ENCODE measurements at regions not wholly inside any gene's neighbourhood (a gene's known extent, or its start where the extent isn't known, plus 50 kb on each side); places are given as distances from the start of the nearest gene placed in this dataset.

DNA sequence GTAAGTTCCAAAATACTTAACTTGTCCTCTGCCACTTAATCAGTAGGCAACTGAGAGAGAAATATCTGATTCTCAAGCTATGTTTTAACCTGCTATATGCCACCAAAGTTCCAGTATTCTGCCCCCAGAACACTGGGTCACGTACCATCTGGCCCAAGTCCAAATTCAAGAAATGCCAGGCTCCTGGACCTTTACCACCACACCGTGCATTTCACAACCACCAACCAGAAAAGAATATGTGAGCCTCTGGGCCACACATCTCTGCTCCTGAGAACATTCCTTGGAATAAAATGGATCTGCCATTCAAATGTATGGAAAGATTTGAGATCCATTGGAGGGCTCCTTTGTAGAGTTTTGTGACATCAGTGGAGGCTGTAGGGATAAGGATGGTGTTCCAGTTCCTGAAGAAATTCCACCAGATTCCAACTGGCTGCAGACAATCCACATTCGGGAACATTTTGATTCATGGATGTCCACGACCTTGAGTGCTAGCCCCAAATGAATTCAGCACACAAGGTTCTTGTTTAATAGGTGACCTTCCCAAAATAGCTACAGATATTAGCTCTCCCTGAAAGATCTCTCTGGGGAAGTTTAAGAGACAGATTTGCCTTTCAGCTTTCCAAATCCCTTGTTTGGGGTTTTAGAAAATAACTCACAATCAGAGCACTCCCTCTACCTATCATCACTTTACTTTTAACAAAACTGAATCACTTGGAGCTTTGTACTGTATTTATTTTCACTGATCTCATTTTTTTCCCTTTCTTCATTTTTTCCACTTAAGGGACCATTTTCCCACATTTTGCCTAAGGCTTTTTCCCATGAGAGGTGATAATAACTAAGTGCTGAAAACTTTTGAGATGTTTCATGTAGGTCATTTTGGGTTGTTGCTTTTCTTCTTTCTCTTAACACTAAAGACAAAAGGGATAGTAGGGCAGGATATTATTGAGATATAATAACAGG is 128.4 kb upstream of the ZC3H11B start:
- ATAC-seq (ENCODE audit: low read depth), result no peak
- H2BK20ac ChIP-seq (ENCODE audit: low read depth, low read length), result no peak overlapping the region
- dilution Hi-C loops (cut with HindIII; ENCODE audit: low sequenced_read_pairs, unreplicated experiment), result no loop called here
- H4K8ac ChIP-seq (ENCODE audit: low read depth in 2 of 2, low read length in 2 of 2), result no peak overlapping the region
- no peak overlapping the region for H3K4ac ChIP-seq (ENCODE audit: low read depth, low read length)
- H2BK5ac ChIP-seq (ENCODE audit: low read depth, low read length, poor library complexity, severe bottlenecking), result no peak overlapping the region
- H2AFZ ChIP-seq (replicated peaks; ENCODE audit: low read length, poor library complexity), result no peak overlapping the region
- no peaks in the 10 kb centered on the region for H3K9me1 ChIP-seq (ENCODE audit: insufficient read depth, low read length)
- H3K4me1 ChIP-seq (ENCODE audit: control insufficient read depth, insufficient read depth, low read length), result no peaks in the 10 kb centered on the region
- H3K4me2 ChIP-seq (ENCODE audit: low read depth, low read length), result no peak overlapping the region
- H3K18ac ChIP-seq (ENCODE audit: low read depth, low read length), result no peak overlapping the region
- no peaks in the 10 kb centered on the region for H4K20me1 ChIP-seq (ENCODE audit: insufficient read depth, low read length)
- H3K23ac ChIP-seq (ENCODE audit: low read depth, low read length), result no peak overlapping the region
- no peak overlapping the region for H2BK120ac ChIP-seq (ENCODE audit: low read depth, low read length)
- no CpG with 5 or more reads among the region's 4 CpGs for WGBS, 2 experiments (ENCODE audit: extremely low coverage in 2 of 2, insufficient read length in 1 of 2)
- intact Hi-C loops (cut with micrococcal nuclease), result no loop called here
- in situ Hi-C loops (cut with MboI; ENCODE audit: low sequenced_read_pairs), result no loop called here
- no peaks in the 10 kb centered on the region for H3K27me3 ChIP-seq (ENCODE audit: control insufficient read depth, insufficient read depth, low read length)
- H3K56ac ChIP-seq (ENCODE audit: extremely low read depth, insufficient read depth, low read length), result no peak overlapping the region
- no peak overlapping the region for H4K91ac ChIP-seq (ENCODE audit: insufficient read depth, low read depth, low read length)
- H3K4me3 ChIP-seq (ENCODE audit: insufficient read depth, low read depth, low read length), result no peak overlapping the region
- H2AK9ac ChIP-seq (replicated peaks; ENCODE audit: low read depth, low read length, poor library complexity), result no peak overlapping the region
- no peak for TF ChIP-seq RFX5 (IDR thresholded peaks at IDR 0.05; ENCODE audit: low read depth, low read length)
- no peak for TF ChIP-seq CEBPB (IDR thresholded peaks at IDR 0.05; ENCODE audit: low read depth, low read length)
- POLR2A ChIA-PET (ENCODE audit: unreplicated experiment), result no interaction called here
- H3K36me3 ChIP-seq (ENCODE audit: control insufficient read depth, insufficient read depth, low read length), result no peaks in the 10 kb centered on the region
- no TSS peak for BruUV-seq (replicated peaks)
- no peak overlapping the region for H3K14ac ChIP-seq (replicated peaks; ENCODE audit: low read depth, low read length)
- H4K5ac ChIP-seq (ENCODE audit: low read depth, low read length), result no peak overlapping the region
- no peak overlapping the region for H2AK5ac ChIP-seq (ENCODE audit: low read depth, low read length)
- CTCF ChIA-PET, result interaction anchor here (0.7 kb wide), 1 partner anchor 155 kb away, joined by 3 read pairs; no protein-coding TSS in a partner anchor
- no peak overlapping the region for H3K9ac ChIP-seq (ENCODE audit: low read depth, low read length)
- DNase-seq, result no peak
- H3K9me3 ChIP-seq (ENCODE audit: control insufficient read depth, insufficient read depth, low read length), result no peaks in the 10 kb centered on the region
- H3K27ac ChIP-seq (ENCODE audit: insufficient read depth, low read length), result no peak overlapping the region
- H3K79me1 ChIP-seq (ENCODE audit: low read depth in 1 of 2, low read length in 2 of 2), result no peaks in the 10 kb centered on the region
- H2BK15ac ChIP-seq (ENCODE audit: low read depth, low read length), result no peak overlapping the region
